HG02981 (cell line): ENCODE measurements at regions not wholly inside any gene's neighbourhood (a gene's known extent, or its start where the extent isn't known, plus 50 kb on each side); places are given as distances from the start of the nearest gene placed in this dataset.

Source experiments
- ATAC-seq: cut with Tn5 transposase; IDR thresholded peaks from one replicate; pipeline ENCODE4 v1.9.1; 2021; ENCODE audit warnings: mild to moderate bottlenecking, moderate library complexity; ENCODE audit not compliant: unreplicated experiment

DNA sequence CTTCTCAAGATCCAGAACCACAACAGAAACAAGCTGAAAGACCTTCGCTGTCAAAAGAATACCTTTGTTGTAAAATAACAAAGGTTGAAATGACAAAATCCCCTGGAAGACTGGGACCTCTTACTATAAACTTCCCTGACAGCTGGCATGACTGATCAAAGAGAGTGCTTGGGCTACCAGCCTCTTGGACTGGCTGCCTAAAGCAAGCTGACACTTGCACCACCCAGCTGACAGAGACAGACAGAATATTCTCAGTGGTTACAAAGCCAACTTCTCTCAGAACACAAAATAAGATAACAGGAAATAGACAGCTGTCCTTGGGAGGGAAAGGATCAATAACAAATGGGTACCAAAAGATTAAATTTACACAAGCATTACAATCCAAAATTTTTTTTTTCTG is 241.7 kb upstream of the SPOCK3 start:
- no peak for ATAC-seq

DNA sequence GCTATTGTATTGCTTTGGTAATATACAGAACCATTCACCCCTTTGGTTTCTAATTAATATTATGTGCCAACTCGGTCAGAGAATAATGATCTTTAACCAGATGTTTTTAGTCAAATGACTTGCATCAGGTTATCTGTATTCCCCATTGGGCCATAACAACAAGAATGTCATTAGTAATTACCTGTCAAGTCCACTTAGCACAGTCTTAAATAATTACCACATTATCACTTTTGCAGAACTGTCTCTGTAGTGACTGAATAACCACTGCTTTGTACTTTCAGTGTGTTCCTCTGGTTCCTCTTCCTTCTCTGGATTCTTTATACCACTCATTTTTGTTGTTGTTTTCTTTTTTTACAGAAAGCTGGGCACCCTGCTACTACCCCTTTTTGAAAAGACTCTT is 257.7 kb upstream of the SPOCK3 start:
- no peak for ATAC-seq

DNA sequence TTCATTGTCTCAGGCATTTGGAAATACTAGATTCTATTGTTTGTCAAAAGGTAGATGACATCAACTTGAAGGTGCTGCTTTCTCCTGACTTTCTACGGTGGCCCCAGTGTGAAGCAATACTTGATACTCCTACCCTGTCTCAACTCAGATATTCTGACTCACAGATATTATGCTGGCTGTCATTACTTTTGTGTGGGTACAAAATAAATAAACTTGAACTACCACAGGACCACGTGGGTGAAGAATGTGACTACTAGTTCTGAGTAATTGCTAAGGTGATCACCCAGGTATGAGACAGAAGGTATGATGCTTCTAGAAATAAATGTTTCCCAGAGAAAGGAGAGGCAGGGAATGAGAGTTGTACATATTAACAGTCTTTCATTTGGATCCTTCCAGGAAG is 275.3 kb upstream of the SPOCK3 start:
- no peak for ATAC-seq

DNA sequence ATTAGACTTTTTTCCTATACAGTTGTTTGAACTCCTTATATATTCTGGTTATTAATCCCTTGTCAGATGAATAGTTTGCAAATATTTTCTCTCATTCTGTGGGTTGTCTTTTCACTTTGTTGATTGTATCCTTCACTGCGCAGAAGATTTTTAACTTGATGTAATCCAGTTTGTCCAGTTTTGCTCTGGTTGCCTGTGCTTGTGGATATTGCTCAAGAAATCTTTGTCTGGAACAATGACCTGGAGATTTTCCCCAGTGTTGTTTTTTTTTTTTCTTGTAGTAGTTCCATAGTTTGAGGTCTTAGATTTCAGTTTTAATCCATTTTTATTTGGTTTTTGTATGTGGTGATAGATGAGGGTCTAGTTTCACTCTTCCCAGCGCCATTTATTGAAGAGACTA is 289.8 kb upstream of the SPOCK3 start:
- no peak for ATAC-seq

DNA sequence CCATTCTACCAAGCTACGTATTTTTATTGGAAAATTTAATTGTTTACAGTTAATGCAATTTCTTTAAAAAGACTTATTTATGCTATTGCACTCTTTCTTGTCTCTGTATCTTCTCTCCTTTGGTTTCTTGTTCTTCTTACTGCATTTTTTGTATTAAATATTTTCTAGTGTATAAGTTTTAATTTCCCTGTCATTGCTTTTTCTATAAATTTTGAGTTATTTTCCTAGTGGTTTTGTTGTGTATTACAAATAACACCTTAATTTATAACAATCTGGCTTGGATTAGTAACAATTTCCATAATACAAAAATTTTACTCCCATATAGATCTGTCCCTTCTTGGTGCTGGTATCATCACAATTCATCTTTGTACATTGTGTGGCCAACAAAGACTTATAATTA is 303.5 kb upstream of the SPOCK3 start:
- no peak for ATAC-seq

- no peak for ATAC-seq
These were observed 307.0 kb upstream of the SPOCK3 start for GRCh38 chr4:167541286-167541685.

DNA sequence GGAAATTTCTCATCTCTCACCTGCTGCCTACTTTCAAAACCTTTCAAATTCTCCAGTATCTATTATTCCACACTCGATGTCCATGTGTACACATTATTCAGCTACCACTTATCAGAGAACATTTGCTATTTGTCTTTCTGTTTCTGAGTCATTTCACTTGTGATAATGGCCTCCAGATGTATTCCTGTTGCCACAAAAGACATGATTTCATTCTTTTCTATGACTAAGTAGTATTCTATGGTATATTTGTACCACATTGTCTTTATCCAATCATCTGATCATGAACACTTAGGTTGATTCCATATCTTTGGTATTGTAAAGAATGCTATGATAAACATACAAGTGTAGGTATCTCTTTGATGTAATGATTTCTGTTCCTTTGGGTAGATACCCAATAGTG is 310.1 kb upstream of the SPOCK3 start:
- ATAC-seq: no peak

DNA sequence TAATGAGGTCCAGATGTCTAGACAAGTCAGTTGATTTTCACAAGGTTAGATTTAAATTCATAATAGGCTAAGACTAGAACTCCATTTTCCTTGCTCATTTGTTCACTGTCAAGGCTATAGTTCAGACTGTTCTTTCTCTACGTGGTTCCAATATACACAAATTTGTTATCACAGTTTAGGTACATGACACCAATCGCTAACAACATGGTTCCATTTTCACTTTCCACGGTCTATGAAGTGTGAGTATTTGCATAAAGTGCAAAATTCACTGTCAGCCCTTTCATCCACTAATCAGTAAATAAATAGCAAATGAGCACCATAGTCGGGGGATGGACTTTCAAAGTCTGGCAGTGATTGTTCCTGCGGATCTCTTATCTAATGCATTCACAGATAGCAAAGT is 315.7 kb upstream of the SPOCK3 start:
- ATAC-seq: no peak

GRCh38 chr4:167555338-167556022 is 321.2 kb upstream of the SPOCK3 start:
- peak; percentile 91 for ATAC-seq

DNA sequence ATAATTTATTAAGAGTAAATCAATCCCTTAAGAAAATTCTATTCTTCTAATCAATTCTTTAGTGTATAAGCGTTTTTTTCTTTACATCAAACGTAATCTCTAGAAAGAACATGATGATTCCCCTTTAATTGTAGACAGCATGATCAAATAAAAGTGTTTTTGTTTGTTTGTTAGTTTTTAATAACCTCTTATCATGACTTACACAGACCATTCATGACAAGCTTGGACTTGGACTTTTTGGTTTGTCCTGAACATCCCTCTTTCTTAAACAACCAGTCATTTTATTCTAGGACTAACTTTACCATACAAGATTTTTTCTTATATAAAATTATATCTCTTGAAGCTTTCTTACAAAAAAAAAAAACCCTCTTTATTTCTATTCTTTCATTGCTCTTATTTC is 344.6 kb upstream of the SPOCK3 start:
- no peak for ATAC-seq

- no peak for ATAC-seq
These were observed 347.2 kb upstream of the SPOCK3 start for GRCh38 chr4:167581449-167581965.

DNA sequence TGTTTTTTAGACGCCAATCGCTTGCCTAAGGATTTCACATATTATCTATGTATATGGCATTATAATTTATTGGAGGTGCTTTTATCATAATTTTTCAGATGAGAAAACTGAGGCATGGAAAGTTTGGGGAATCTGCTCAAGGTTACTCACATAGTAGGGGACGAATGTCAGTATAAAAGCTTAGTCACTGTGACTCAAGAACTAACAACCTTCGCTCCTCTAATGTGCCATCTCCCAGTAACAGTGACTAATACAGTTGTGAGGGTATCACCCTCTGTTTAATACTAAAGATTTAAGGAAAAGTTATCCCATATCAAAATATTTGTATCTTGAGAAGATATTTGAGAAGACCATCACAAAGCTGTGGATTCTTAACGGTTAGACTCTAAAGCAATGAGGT is 353.1 kb upstream of the SPOCK3 start:
- no peak for ATAC-seq

DNA sequence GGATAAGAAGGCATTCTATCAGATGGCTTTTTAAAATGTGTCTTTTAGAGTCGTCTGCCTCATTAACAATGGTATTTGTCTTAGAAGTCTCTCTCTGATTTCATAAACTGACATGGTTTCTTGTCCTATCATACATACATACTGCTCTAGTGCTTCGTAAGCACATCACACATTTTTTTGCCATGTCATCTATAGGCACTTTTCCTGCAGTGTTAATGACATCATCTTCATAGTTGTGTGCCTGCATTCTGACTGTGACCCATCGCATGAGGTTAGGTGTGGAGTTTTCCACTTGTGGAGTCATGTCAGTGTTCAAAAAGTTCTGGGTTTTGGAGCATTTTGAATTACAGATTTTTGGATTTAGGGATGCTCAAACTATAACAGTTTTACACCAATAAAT is 361.6 kb upstream of the SPOCK3 start:
- no peak for ATAC-seq

DNA sequence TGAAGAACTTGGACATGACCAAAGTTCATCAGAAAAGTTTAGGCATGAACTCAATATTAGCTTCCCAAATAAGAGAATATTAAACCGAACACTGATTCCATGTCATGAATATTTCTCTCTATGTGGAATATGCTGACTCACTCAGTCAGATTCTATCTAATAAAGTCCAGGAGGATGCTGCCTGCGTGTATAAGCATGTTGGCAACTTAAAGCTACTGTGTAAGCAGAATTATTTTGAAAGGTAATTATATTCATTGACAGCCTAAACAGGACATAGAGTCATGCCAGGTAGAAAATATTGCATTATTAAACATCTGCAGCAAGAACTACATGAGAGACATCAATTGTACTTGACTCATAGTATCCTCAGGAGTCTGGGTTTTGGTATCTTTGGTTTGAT is 367.9 kb upstream of the SPOCK3 start:
- ATAC-seq: no peak

DNA sequence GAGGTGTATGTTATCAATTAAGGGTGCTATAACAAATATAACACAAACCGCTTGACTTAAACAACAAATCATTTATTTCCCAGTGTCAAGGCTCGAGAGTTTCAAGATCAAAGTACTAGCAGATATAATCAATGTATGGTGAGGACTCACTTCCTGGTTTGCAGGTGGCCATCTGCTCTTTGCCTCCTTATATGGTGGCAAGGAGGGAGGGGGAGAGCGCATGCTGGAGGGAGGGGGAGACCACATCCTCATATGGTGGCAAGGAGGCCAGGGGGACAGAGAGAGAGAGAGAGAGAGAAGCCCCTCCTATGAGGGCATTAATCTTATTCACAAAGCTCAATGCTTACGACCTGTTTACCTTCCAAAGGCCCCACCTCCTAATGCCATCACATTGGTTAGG is 372.3 kb upstream of the SPOCK3 start:
- ATAC-seq: no peak

DNA sequence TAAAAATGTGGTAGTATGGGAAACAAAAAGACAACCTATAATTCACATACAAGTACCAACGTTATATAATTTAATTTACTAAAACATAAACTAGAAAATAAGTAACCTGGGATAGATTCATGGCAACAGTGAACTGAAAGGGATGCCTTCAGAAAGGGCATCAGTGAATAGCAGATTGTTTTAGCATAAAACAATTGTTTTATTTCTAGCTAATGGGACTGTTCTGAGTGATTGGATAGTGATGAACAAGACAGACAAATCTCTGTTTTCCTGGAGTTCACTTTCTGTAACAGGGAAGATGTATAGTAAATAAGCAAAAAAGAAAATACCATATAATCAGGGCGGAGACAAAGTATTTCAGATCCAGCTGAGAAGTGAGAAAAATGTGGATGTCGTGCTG is 379.1 kb upstream of the SPOCK3 start:
- no peak for ATAC-seq

GRCh38 chr4:167614866-167615265 is 380.6 kb upstream of the SPOCK3 start:
- ATAC-seq: no peak

DNA sequence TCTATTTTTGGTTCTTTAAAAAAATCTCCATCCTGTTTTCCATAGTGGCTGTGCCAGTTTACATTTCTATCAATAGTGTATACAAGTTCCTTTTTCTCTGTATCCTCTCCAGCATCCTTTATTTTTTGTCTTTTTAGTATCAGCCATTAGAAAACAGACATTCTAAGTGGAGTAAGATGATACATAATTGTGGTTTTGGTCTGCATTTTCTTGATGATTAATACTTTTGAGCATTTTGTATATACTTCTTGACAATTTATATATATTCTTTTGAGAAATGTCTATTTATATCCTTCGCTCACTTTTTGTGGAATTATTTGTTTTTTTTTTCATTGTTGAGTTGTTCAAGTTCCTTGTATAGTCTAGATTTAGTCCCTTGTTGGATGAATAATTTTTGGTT is 382.2 kb upstream of the SPOCK3 start:
- no peak for ATAC-seq

- ATAC-seq: peak; percentile 95
These were observed 388.4 kb upstream of the SPOCK3 start for GRCh38 chr4:167622481-167623240.

DNA sequence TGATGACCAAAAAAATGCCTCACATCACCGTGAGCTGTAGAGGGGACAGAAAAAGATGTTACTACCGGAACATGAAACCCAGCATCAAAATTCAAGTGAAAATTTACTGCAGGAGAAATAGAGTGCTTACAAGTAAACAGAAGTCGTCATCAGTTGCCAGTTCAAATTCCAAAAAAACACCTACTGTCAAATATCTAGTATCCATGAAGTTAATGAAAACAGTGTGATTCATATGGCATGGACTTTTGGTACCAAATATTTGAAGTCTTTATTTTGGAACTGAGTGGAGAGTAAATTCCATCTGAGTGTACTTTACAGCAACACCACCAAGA is 388.9 kb upstream of the SPOCK3 start:
- ATAC-seq: no peak

DNA sequence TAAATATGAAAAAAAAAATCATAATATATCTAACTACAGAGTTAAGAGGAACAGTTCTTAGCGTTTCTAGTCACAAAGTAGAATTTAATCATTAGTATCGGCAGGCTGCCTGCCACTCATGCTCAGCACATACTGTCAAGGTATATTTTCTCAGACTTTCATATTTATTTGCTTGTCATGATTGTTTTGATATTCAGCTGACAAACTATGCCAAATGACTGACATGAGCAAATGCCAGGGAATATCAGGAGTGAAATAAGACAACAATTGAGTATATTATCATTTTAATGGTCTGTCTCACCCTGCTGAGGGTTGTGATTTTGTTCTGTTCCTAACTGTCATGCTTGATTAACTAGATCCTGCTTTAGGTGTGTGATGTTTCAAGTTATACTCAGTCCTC is 395.0 kb upstream of the SPOCK3 start:
- no peak for ATAC-seq

- ATAC-seq: peak; percentile 53
These were observed 408.0 kb upstream of the SPOCK3 start for GRCh38 chr4:167642250-167642649.

- no peak for ATAC-seq
These were observed 411.1 kb upstream of the SPOCK3 start for GRCh38 chr4:167645358-167645757.
